ENCODE measurements at regions not wholly inside any gene's neighbourhood (a gene's known extent, or its start where the extent isn't known, plus 50 kb on each side); places are given as distances from the start of the nearest gene placed in this dataset.
A peak's percentile ranks its signal among the peaks of the same experiment; 100 is the strongest.

DNA sequence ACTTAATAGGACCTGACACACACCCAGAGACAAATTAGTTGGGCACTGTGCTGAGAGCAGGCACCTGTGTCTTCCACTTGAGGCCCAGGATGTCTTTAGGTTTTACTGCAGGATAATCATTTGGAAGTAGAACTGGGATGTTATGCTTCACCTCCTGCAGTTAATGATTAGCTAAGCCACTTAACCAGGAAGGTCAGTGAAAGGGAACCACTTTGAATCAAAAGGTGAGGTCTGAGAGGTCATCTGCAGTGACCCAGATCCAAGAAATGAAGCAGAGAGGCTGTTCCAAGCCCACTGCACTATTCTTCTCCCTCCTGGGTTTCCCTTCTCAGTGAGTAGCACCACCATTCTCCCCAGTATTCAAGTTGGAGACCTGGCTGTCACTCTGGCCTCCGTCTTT lies 110.5 kb downstream of the SNX18 start:
- no peak for DNase-seq
- intact Hi-C loops (cut with DNase I, micrococcal nuclease): no loop called here
- no peak for ATAC-seq
- Mint-ChIP-seq H3K4me3 (no peak overlapping the region), H3K4me1 (no peaks in the 10 kb centered on the region), H3K9me3 (ENCODE audit: low read depth) (no peaks in the 10 kb centered on the region), H3K27me3 (no peaks in the 10 kb centered on the region), H3K36me3 (ENCODE audit: low read depth) (no peaks in the 10 kb centered on the region), H3K27ac (no peak overlapping the region)
- ChIA-PET CTCF (interaction anchor here (0.6 kb wide), 1 partner anchor 65 kb away, joined by 3 read pairs; no protein-coding TSS in a partner anchor), POLR2A (no interaction called here)

DNA sequence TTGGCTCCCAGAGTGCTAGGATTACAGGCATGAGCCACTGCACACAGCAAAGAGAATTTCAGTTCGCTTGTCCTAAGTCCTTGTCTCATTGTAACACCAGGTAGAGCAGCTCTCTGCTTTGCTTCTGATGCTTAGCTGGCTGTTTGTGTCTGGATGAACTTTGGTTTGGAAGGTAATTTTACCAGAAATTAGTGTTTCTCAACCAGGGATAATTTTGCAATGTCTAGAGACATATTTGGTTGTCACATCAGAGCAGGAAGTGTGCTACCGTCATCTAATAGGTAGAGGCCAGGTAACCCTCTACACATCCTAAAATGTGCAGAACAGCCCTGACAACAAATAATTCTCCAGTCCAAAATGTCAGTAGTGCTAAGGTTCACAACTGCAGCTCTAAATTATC lies 108.8 kb downstream of the SNX18 start:
- ChIA-PET POLR2A (no interaction called here), CTCF (interaction anchor here (1.3 kb wide), 1 partner anchor 241 kb away, joined by 4 read pairs; no protein-coding TSS in a partner anchor)
- no peak for ATAC-seq
- no peak overlapping the region for H3K4me3 Mint-ChIP-seq
- H3K27ac Mint-ChIP-seq: no peak overlapping the region
- intact Hi-C loops (cut with DNase I, micrococcal nuclease): no loop called here
- H3K36me3 Mint-ChIP-seq (ENCODE audit: low read depth): no peaks in the 10 kb centered on the region
- no peaks in the 10 kb centered on the region for H3K9me3 Mint-ChIP-seq (ENCODE audit: low read depth)
- DNase-seq: no peak
- no peaks in the 10 kb centered on the region for H3K27me3 Mint-ChIP-seq
- no peaks in the 10 kb centered on the region for H3K4me1 Mint-ChIP-seq

- intact Hi-C loops (cut with DNase I, micrococcal nuclease): no loop called here
- ChIA-PET POLR2A (interaction anchor here (0.6 kb wide), 1 partner anchor 44 kb away, joined by 3 read pairs; no protein-coding TSS in a partner anchor), CTCF (interaction anchor here (0.9 to 1.0 kb wide), 2 partner anchors 13 to 136 kb away, joined by 3 read pairs; no protein-coding TSS in a partner anchor)
- no peaks in the 10 kb centered on the region for H3K4me1 Mint-ChIP-seq
- no peak overlapping the region for H3K4me3 Mint-ChIP-seq
- no peaks in the 10 kb centered on the region for H3K9me3 Mint-ChIP-seq (ENCODE audit: low read depth)
- ATAC-seq: no peak
- no peaks in the 10 kb centered on the region for H3K27me3 Mint-ChIP-seq
- no peaks in the 10 kb centered on the region for H3K36me3 Mint-ChIP-seq (ENCODE audit: low read depth)
- DNase-seq: no peak
- H3K27ac Mint-ChIP-seq: no peak overlapping the region
Measured at GRCh38 chr5:54624805-54625568, 107.4 kb downstream of the SNX18 start.

- ChIA-PET CTCF (no interaction called here), POLR2A (no interaction called here)
- ATAC-seq (no peak), DNase-seq (no peak)
- Mint-ChIP-seq H3K9me3 (ENCODE audit: low read depth) (no peaks in the 10 kb centered on the region), H3K4me3 (no peak overlapping the region), H3K4me1 (peaks cover 4% of the 10 kb centered on the region), H3K27ac (no peak overlapping the region), H3K36me3 (ENCODE audit: low read depth) (no peaks in the 10 kb centered on the region), H3K27me3 (no peaks in the 10 kb centered on the region)
- intact Hi-C loops (cut with DNase I, micrococcal nuclease): no loop called here
Measured at GRCh38 chr5:54621709-54622108, 104.2 kb downstream of the SNX18 start.

GRCh38 chr5:54621048-54621447 lies 103.5 kb downstream of the SNX18 start:
- no peaks in the 10 kb centered on the region for H3K36me3 Mint-ChIP-seq (ENCODE audit: low read depth)
- no peaks in the 10 kb centered on the region for H3K27me3 Mint-ChIP-seq
- H3K4me3 Mint-ChIP-seq: no peak overlapping the region
- intact Hi-C loops (cut with DNase I, micrococcal nuclease): no loop called here
- H3K4me1 Mint-ChIP-seq: peaks cover 5% of the 10 kb centered on the region
- CTCF ChIA-PET: no interaction called here
- POLR2A ChIA-PET: no interaction called here
- H3K27ac Mint-ChIP-seq: no peak overlapping the region
- ATAC-seq (no peak), DNase-seq (no peak)
- H3K9me3 Mint-ChIP-seq (ENCODE audit: low read depth): no peaks in the 10 kb centered on the region

DNA sequence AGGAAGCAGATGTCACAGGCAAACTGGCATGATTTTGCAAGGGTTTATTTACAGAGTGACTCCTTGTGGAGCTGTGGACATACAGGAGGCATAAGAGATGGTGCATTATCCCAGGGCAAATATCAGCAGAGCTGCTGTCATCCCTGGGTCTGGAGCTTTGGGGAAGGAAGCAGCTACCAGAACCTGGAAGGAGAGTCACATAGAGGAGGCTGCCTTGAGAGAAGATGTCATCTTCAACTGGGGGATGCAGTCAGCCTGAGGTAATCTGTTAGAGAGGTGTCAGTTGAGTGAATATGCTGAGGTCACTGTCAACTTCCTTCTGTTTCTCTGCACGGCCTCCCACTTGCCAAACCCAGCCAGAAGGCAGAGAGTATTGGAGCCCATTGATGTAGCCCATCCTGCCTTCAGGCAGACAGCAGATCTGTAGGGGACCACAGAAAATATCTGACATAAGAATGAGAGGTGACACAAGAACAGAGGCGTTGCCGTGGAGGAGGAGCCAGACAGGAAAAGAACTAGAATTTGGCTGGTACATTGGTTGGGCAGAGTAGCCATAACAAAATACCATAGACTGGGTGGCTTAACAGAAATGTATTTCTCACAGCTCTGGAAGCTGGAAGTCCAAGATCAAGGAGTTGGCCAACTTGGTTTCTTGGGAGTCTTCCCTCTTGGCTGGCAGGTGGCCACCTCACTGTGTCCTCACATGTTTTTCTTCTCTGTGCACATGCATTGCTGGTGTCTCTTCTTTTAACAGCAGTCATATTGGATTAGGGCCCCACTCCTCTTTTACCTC lies 102.8 kb downstream of the SNX18 start:
- H3K4me3 Mint-ChIP-seq: no peak overlapping the region

GRCh38 chr5:54619731-54620130 lies 102.2 kb downstream of the SNX18 start:
- ChIA-PET POLR2A (no interaction called here), CTCF (interaction anchor here (0.5 to 1.1 kb wide), 3 partner anchors 14 to 70 kb away, joined by 3 read pairs; no protein-coding TSS in a partner anchor)
- Mint-ChIP-seq H3K4me1 (peaks cover 5% of the 10 kb centered on the region), H3K9me3 (ENCODE audit: low read depth) (no peaks in the 10 kb centered on the region), H3K36me3 (ENCODE audit: low read depth) (no peaks in the 10 kb centered on the region), H3K27ac (no peak overlapping the region), H3K4me3 (no peak overlapping the region), H3K27me3 (no peaks in the 10 kb centered on the region)
- no peak for ATAC-seq
- intact Hi-C loops (cut with DNase I, micrococcal nuclease): no loop called here
- no peak for DNase-seq

More for the DNA sequence above, 102.8 kb downstream of the SNX18 start:
- ATAC-seq (peak; percentile 19), DNase-seq (no peak)
- ChIA-PET CTCF (interaction anchor here (1.1 kb wide), 2 partner anchors 14 to 70 kb away, joined by 3 read pairs; no protein-coding TSS in a partner anchor), POLR2A (no interaction called here)
- intact Hi-C loops (cut with DNase I, micrococcal nuclease): no loop called here
- H3K27me3 Mint-ChIP-seq: no peaks in the 10 kb centered on the region
- H3K4me1 Mint-ChIP-seq: peaks cover 5% of the 10 kb centered on the region
- no peaks in the 10 kb centered on the region for H3K9me3 Mint-ChIP-seq (ENCODE audit: low read depth)
- no peaks in the 10 kb centered on the region for H3K36me3 Mint-ChIP-seq (ENCODE audit: low read depth)
- H3K27ac Mint-ChIP-seq: no peak overlapping the region

- DNase-seq (no peak), ATAC-seq (no peak)
- intact Hi-C loops (cut with DNase I, micrococcal nuclease): no loop called here
- H3K27me3 Mint-ChIP-seq: no peaks in the 10 kb centered on the region
- H3K36me3 Mint-ChIP-seq (ENCODE audit: low read depth): no peaks in the 10 kb centered on the region
- no peak overlapping the region for H3K4me3 Mint-ChIP-seq
- no peaks in the 10 kb centered on the region for H3K9me3 Mint-ChIP-seq (ENCODE audit: low read depth)
- CTCF ChIA-PET: no interaction called here
- peaks cover 5% of the 10 kb centered on the region for H3K4me1 Mint-ChIP-seq
- no peak overlapping the region for H3K27ac Mint-ChIP-seq
- POLR2A ChIA-PET: no interaction called here
Measured at GRCh38 chr5:54616518-54617220, 99.1 kb downstream of the SNX18 start.

GRCh38 chr5:54616031-54616430 lies 98.5 kb downstream of the SNX18 start:
- no peak overlapping the region for H3K4me3 Mint-ChIP-seq
- no peaks in the 10 kb centered on the region for H3K27me3 Mint-ChIP-seq
- ATAC-seq (no peak), DNase-seq (no peak)
- H3K27ac Mint-ChIP-seq: no peak overlapping the region
- ChIA-PET CTCF (no interaction called here), POLR2A (no interaction called here)
- peaks cover 10% of the 10 kb centered on the region for H3K4me1 Mint-ChIP-seq
- no peaks in the 10 kb centered on the region for H3K9me3 Mint-ChIP-seq (ENCODE audit: low read depth)
- intact Hi-C loops (cut with DNase I, micrococcal nuclease): no loop called here
- H3K36me3 Mint-ChIP-seq (ENCODE audit: low read depth): no peaks in the 10 kb centered on the region

DNA sequence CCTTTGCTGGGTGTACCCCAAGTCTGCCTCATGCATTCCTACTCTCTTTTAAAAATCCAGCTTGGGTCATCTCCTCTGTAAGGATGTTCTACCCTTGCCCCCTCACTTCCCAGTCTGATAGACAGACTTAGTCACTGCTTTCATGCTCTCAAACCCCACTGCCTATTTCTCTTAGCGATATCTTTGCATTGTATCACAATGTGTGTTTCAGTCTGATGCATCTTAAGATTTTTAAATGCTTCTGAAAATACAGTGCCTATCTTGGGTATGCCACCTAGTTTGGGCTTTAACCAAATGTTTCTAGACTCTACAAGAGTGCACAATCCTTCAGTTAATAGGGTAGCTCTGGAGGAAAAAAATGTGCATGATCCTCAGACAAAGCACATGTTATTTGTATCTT lies 97.8 kb downstream of the SNX18 start:
- H3K27ac Mint-ChIP-seq: no peak overlapping the region
- H3K4me3 Mint-ChIP-seq: no peak overlapping the region
- CTCF ChIA-PET: no interaction called here
- H3K4me1 Mint-ChIP-seq: peaks cover 16% of the 10 kb centered on the region
- POLR2A ChIA-PET: no interaction called here
- DNase-seq (no peak), ATAC-seq (no peak)
- H3K36me3 Mint-ChIP-seq (ENCODE audit: low read depth): no peaks in the 10 kb centered on the region
- no peaks in the 10 kb centered on the region for H3K27me3 Mint-ChIP-seq
- no peaks in the 10 kb centered on the region for H3K9me3 Mint-ChIP-seq (ENCODE audit: low read depth)
- intact Hi-C loops (cut with DNase I, micrococcal nuclease): no loop called here

GRCh38 chr5:54612711-54613110 lies 95.2 kb downstream of the SNX18 start:
- Mint-ChIP-seq H3K27me3 (no peaks in the 10 kb centered on the region), H3K4me1 (peaks cover 24% of the 10 kb centered on the region), H3K36me3 (ENCODE audit: low read depth) (peaks cover 2% of the 10 kb centered on the region), H3K27ac (no peak overlapping the region), H3K4me3 (no peak overlapping the region), H3K9me3 (ENCODE audit: low read depth) (peaks cover 8% of the 10 kb centered on the region)
- CTCF ChIA-PET: interaction anchor here (1.3 kb wide), 1 partner anchor 9 kb away, joined by 4 read pairs; no protein-coding TSS in a partner anchor
- DNase-seq: no peak
- POLR2A ChIA-PET: no interaction called here
- ATAC-seq: no peak
- intact Hi-C loops (cut with DNase I, micrococcal nuclease): no loop called here

Measured in activated CD4-positive, alpha-beta T cell treated with anti-CD3 and anti-CD28 coated beads for 36 hours (primary cell).